ENCODE measurements at regions not wholly inside any gene's neighbourhood (a gene's known extent, or its start where the extent isn't known, plus 50 kb on each side); places are given as distances from the start of the nearest gene placed in this dataset.

DNA sequence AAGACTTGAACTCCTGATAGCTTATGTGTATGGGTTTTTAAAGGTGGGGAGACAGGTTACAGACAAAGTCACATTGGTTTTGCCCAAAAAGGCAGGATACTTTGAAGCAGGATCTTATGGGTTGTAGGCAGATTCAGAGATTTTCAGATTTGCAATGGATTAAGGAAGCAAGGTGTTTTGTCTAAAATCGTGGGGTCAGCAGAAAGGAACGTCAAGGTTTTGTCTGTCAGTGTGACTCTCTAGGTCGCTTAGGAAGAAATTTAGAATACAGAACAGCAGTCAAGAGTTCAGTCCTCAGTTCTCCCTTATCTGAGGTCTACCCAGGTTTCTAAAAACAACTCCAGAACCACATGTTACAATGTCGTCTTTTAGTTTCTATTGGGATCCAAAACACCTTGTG lies 361.0 kb downstream of the SQOR start:
- in situ Hi-C loops (cut with HindIII; ENCODE audit: low pct_unique_long_range_greater_than_20kb, low sequenced_read_pairs), result no loop called here
- no peak for ATAC-seq
- intact Hi-C loops (cut with micrococcal nuclease; ENCODE audit: unreplicated experiment), result no loop called here
- Histone ChIP-seq H3K9me3 (ENCODE audit: control insufficient read depth, insufficient read depth, low read depth, low read length) (no peaks in the 10 kb centered on the region), H3K4me1 (ENCODE audit: control insufficient read depth, insufficient read depth, low read length) (no peaks in the 10 kb centered on the region), H3K27ac (ENCODE audit: low read length) (no peak overlapping the region), H3K4me3 (ENCODE audit: low read depth in 2 of 2, low read length in 2 of 2) (no peak overlapping the region), H3K27me3 (ENCODE audit: control insufficient read depth, insufficient read depth, low read length) (no peaks in the 10 kb centered on the region), H3K36me3 (ENCODE audit: control insufficient read depth, insufficient read depth, low read length) (no peaks in the 10 kb centered on the region)
- no peak for DNase-seq (ENCODE audit: low read depth, low spot score)
- BruUV-seq (replicated peaks), result no TSS peak
- TF ChIP-seq TCF7L2 (IDR thresholded peaks at IDR 0.05; ENCODE audit: low read depth, low read length), result no peak
- TF ChIP-seq SIN3A (IDR thresholded peaks at IDR 0.05; ENCODE audit: borderline replicate concordance, insufficient read depth, low read depth, low read length), result no peak
- no peak for TF ChIP-seq POLR2AphosphoS5 (IDR thresholded peaks at IDR 0.05; ENCODE audit: low read depth, low read length)
- TF ChIP-seq CTCF (IDR thresholded peaks at IDR 0.05), result no peak
- TF ChIP-seq, protein P1, sequence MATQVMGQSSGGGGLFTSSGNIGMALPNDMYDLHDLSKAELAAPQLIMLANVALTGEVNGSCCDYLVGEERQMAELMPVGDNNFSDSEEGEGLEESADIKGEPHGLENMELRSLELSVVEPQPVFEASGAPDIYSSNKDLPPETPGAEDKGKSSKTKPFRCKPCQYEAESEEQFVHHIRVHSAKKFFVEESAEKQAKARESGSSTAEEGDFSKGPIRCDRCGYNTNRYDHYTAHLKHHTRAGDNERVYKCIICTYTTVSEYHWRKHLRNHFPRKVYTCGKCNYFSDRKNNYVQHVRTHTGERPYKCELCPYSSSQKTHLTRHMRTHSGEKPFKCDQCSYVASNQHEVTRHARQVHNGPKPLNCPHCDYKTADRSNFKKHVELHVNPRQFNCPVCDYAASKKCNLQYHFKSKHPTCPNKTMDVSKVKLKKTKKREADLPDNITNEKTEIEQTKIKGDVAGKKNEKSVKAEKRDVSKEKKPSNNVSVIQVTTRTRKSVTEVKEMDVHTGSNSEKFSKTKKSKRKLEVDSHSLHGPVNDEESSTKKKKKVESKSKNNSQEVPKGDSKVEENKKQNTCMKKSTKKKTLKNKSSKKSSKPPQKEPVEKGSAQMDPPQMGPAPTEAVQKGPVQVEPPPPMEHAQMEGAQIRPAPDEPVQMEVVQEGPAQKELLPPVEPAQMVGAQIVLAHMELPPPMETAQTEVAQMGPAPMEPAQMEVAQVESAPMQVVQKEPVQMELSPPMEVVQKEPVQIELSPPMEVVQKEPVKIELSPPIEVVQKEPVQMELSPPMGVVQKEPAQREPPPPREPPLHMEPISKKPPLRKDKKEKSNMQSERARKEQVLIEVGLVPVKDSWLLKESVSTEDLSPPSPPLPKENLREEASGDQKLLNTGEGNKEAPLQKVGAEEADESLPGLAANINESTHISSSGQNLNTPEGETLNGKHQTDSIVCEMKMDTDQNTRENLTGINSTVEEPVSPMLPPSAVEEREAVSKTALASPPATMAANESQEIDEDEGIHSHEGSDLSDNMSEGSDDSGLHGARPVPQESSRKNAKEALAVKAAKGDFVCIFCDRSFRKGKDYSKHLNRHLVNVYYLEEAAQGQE (IDR thresholded peaks at IDR 0.05; ENCODE audit: insufficient read depth in 1 of 2, low read depth in 2 of 2, low read length in 1 of 2), result no peak
- ChIA-PET POLR2A (no interaction called here), CTCF (no interaction called here)

GRCh38 chr15:46014532-46014931 lies 379.7 kb downstream of the SQOR start:
- no peaks in the 10 kb centered on the region for H3K36me3 ChIP-seq (ENCODE audit: control insufficient read depth, insufficient read depth, low read length)
- TF ChIP-seq SIN3A (IDR thresholded peaks at IDR 0.05; ENCODE audit: borderline replicate concordance, insufficient read depth, low read depth, low read length) (no peak), TCF7L2 (IDR thresholded peaks at IDR 0.05; ENCODE audit: low read depth, low read length) (no peak), CTCF (IDR thresholded peaks at IDR 0.05) (no peak), POLR2AphosphoS5 (IDR thresholded peaks at IDR 0.05; ENCODE audit: low read depth, low read length) (no peak)
- TF ChIP-seq, protein P1 (IDR thresholded peaks at IDR 0.05; ENCODE audit: insufficient read depth in 1 of 2, low read depth in 2 of 2, low read length in 1 of 2), result no peak
- no peaks in the 10 kb centered on the region for H3K27me3 ChIP-seq (ENCODE audit: control insufficient read depth, insufficient read depth, low read length)
- CTCF ChIA-PET, result no interaction called here
- H3K27ac ChIP-seq (ENCODE audit: low read length), result no peak overlapping the region
- intact Hi-C loops (cut with micrococcal nuclease; ENCODE audit: unreplicated experiment) (no loop called here), in situ Hi-C loops (cut with HindIII; ENCODE audit: low pct_unique_long_range_greater_than_20kb, low sequenced_read_pairs) (no loop called here)
- ATAC-seq (no peak), DNase-seq (ENCODE audit: low read depth, low spot score) (no peak)
- 0 out of 2 replicates have a peak, but pooled peaks cover 3% of the 10 kb centered on the region for H3K9me3 ChIP-seq (ENCODE audit: control insufficient read depth, insufficient read depth, low read depth, low read length)
- POLR2A ChIA-PET, result no interaction called here
- H3K4me3 ChIP-seq (ENCODE audit: low read depth in 2 of 2, low read length in 2 of 2), result no peak overlapping the region
- no peaks in the 10 kb centered on the region for H3K4me1 ChIP-seq (ENCODE audit: control insufficient read depth, insufficient read depth, low read length)
- BruUV-seq (replicated peaks), result no TSS peak
